ENCODE measurements at regions not wholly inside any gene's neighbourhood (a gene's known extent, or its start where the extent isn't known, plus 50 kb on each side); places are given as distances from the start of the nearest gene placed in this dataset.

- no peak overlapping the region for H4K5ac ChIP-seq (ENCODE audit: low read depth, low read length)
- POLR2A ChIA-PET (ENCODE audit: unreplicated experiment), result no interaction called here
Measured at GRCh38 chr13:64377606-64378005, 2852.5 kb downstream of the PCDH9 start.

More at GRCh38 chr13:64377606-64378005, 2852.5 kb downstream of the PCDH9 start:
- no peak overlapping the region for H4K8ac ChIP-seq (ENCODE audit: low read depth in 2 of 2, low read length in 2 of 2)
- intact Hi-C loops (cut with micrococcal nuclease), result no loop called here
- no peak overlapping the region for H3K23ac ChIP-seq (ENCODE audit: low read depth, low read length)
- H2AK5ac ChIP-seq (ENCODE audit: low read depth, low read length), result no peak overlapping the region
- no peaks in the 10 kb centered on the region for H3K9me3 ChIP-seq (ENCODE audit: control insufficient read depth, insufficient read depth, low read length)
- no peak overlapping the region for H2BK15ac ChIP-seq (ENCODE audit: low read depth, low read length)
- H3K4me3 ChIP-seq (ENCODE audit: insufficient read depth, low read depth, low read length), result no peak overlapping the region
- TF ChIP-seq CHD1 (IDR thresholded peaks at IDR 0.05; ENCODE audit: low read depth, low read length) (no peak), RCOR1 (IDR thresholded peaks at IDR 0.05; ENCODE audit: insufficient replicate concordance, low read length) (no peak), MXI1 (IDR thresholded peaks at IDR 0.05; ENCODE audit: borderline replicate concordance, low read depth, low read length) (no peak), NFE2L2 (IDR thresholded peaks at IDR 0.05; ENCODE audit: low read depth, low read length) (no peak), MAFK (IDR thresholded peaks at IDR 0.05; ENCODE audit: low read depth, low read length) (peak; percentile 43), RAD21 (IDR thresholded peaks at IDR 0.05; ENCODE audit: low read length) (no peak)
- no peak overlapping the region for H2BK120ac ChIP-seq (ENCODE audit: low read depth, low read length)
- no peak overlapping the region for H3K56ac ChIP-seq (ENCODE audit: extremely low read depth, insufficient read depth, low read length)
- H3K4me1 ChIP-seq (ENCODE audit: control insufficient read depth, insufficient read depth, low read length), result no peaks in the 10 kb centered on the region
- ATAC-seq (ENCODE audit: low read depth) (no peak), DNase-seq (no peak)
- H2AK9ac ChIP-seq (replicated peaks; ENCODE audit: low read depth, low read length, poor library complexity), result no peak overlapping the region
- no peak overlapping the region for H3K14ac ChIP-seq (replicated peaks; ENCODE audit: low read depth, low read length)
- H3K4ac ChIP-seq (ENCODE audit: low read depth, low read length), result no peak overlapping the region
- BruUV-seq (replicated peaks), result no TSS peak
- H4K20me1 ChIP-seq (ENCODE audit: insufficient read depth, low read length), result no peaks in the 10 kb centered on the region
- no peaks in the 10 kb centered on the region for H3K27me3 ChIP-seq (ENCODE audit: control insufficient read depth, insufficient read depth, low read length)
- no peaks in the 10 kb centered on the region for H3K79me1 ChIP-seq (ENCODE audit: low read depth in 1 of 2, low read length in 2 of 2)
- no peak overlapping the region for H3K18ac ChIP-seq (ENCODE audit: low read depth, low read length)
- WGBS, 2 experiments (ENCODE audit: extremely low coverage in 2 of 2, insufficient read length in 1 of 2), result no CpG with 5 or more reads among the region's 1 CpG
- H3K9ac ChIP-seq (ENCODE audit: low read depth, low read length), result no peak overlapping the region
- no peak overlapping the region for H3K27ac ChIP-seq (ENCODE audit: insufficient read depth, low read length)
- no peak overlapping the region for H3K4me2 ChIP-seq (ENCODE audit: low read depth, low read length)
- no peak overlapping the region for H2AFZ ChIP-seq (replicated peaks; ENCODE audit: low read length, poor library complexity)
- CTCF ChIA-PET, result no interaction called here
- dilution Hi-C loops (cut with HindIII; ENCODE audit: low sequenced_read_pairs, unreplicated experiment), result no loop called here
- no peak overlapping the region for H4K91ac ChIP-seq (ENCODE audit: insufficient read depth, low read depth, low read length)
- no peak overlapping the region for H2BK5ac ChIP-seq (ENCODE audit: low read depth, low read length, poor library complexity, severe bottlenecking)
- no peaks in the 10 kb centered on the region for H3K36me3 ChIP-seq (ENCODE audit: control insufficient read depth, insufficient read depth, low read length)
- H3K9me1 ChIP-seq (ENCODE audit: insufficient read depth, low read length), result no peaks in the 10 kb centered on the region
- in situ Hi-C loops (cut with MboI; ENCODE audit: low sequenced_read_pairs), result no loop called here
- no peak overlapping the region for H2BK20ac ChIP-seq (ENCODE audit: low read depth, low read length)
